OCI-LY7 (cell line): ENCODE measurements at regions not wholly inside any gene's neighbourhood (a gene's known extent, or its start where the extent isn't known, plus 50 kb on each side); places are given as distances from the start of the nearest gene placed in this dataset.

Source experiments
- CTCF ChIP-seq: fragments of 200-600 bp; sonication (generic); conservative IDR thresholded peaks from 2 replicates; pipeline ENCODE4 v1.5.1; 2014; ENCODE audit warnings: mild to moderate bottlenecking, antibody characterized with exemption, low read length, moderate library complexity, mixed read lengths
- EZH2phosphoT487 ChIP-seq: fragments of 200-600 bp; sonication (generic); IDR thresholded peaks from 2 replicates; pipeline ENCODE4 v1.6.1; 2018; ENCODE audit warnings: low read depth, borderline replicate concordance, mild to moderate bottlenecking, mixed run types, antibody characterized with exemption, low read length, moderate library complexity, mixed read lengths

- TF ChIP-seq CTCF (no peak), EZH2phosphoT487 (no peak)
These were observed 106.4 kb upstream of the SHB start for GRCh38 chr9:38175423-38175822.
